RWPE1 (cell line): ENCODE measurements at regions not wholly inside any gene's neighbourhood (a gene's known extent, or its start where the extent isn't known, plus 50 kb on each side); places are given as distances from the start of the nearest gene placed in this dataset.

ENCODE experiments used
- CTCF ChIA-PET: fragments of 350-600 bp; sonication (Branson Sonifier 250); formaldehyde crosslinking; extraction: SDS; loops from one replicate; lab custom pipeline; 2021; lab: Yijun Ruan, JAX
- POLR2A ChIA-PET: fragments of 400-600 bp; formaldehyde crosslinking; extraction: SDS; loops from one replicate; lab custom pipeline; 2020; ENCODE audit warnings: antibody characterized with exemption; ENCODE audit not compliant: low non-redundant PET; lab: Yijun Ruan, JAX
- DNase-seq: peaks from one replicate; pipeline ENCODE4 v3.0.0; 2012; ENCODE audit warnings: low spot score
- H3K27ac ChIP-seq: fragments of 450-650 bp; 2 replicates; pipeline ENCODE4 v1.5.1; 2017
- CTCF ChIP-seq: fragments of 450-650 bp; conservative IDR thresholded peaks from 2 replicates; pipeline ENCODE4 v1.5.1; 2017; ENCODE audit warnings: low read depth, mild to moderate bottlenecking

DNA sequence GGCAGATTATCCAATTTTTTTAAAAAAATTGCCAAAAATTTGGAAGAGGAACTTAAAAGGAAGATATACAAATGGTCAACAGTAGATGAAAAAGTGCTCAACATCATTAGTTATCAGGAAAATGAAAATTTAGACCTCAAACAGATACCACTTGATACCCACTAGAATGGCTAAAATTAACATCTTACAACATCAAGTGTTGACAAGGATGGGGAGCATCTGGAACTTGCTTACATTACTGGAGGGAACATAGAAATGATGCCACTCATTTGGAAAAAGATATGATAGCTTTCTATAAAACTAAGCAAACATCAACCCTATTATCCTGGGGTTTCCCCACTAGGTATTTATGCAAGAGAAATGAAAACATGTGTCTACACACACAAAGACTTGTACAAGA lies 284.5 kb upstream of the CHRNA7 start:
- no peak for TF ChIP-seq CTCF
- CTCF ChIA-PET = no interaction called here
- no peak for DNase-seq
- POLR2A ChIA-PET = no interaction called here
- no peak overlapping the region for H3K27ac ChIP-seq

DNA sequence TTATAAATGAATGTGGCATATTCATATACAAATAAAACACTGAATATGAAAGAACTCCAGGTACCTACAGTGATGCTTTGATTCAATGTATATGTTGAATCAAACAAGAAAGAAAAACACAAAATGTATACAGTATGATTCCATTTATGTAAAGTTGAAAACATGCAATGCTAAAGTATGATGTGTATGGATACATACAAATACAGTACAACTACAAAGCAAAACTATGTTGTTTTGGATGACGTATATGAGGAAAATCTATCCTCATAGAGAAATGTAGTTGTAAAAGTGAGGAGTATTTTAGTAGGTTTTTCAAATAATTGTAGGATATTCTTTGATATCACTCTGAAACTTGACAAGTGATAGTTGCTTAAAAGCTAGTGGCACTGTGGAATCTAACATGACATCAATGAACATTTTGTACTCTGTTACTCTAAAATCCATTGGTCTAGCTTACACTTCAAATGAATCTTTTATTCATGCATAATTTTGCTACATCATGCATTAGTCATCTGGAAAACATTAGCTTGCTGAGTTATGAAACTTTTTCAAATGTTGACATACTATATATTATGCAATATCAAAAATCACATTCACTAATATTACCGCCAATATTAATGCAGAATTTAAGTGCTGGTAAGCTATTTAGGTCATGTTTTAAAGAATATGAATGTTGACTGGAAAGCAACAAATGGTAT lies 278.1 kb upstream of the CHRNA7 start:
- ChIA-PET CTCF (no interaction called here), POLR2A (no interaction called here)
- peak; percentile 30 for DNase-seq
- H3K27ac ChIP-seq = no peak overlapping the region
- no peak for TF ChIP-seq CTCF

- CTCF ChIA-PET = no interaction called here
- no peak overlapping the region for H3K27ac ChIP-seq
- TF ChIP-seq CTCF = no peak
- no peak for DNase-seq
- POLR2A ChIA-PET = no interaction called here
Observed at GRCh38 chr15:31752905-31753304, 277.4 kb upstream of the CHRNA7 start.

DNA sequence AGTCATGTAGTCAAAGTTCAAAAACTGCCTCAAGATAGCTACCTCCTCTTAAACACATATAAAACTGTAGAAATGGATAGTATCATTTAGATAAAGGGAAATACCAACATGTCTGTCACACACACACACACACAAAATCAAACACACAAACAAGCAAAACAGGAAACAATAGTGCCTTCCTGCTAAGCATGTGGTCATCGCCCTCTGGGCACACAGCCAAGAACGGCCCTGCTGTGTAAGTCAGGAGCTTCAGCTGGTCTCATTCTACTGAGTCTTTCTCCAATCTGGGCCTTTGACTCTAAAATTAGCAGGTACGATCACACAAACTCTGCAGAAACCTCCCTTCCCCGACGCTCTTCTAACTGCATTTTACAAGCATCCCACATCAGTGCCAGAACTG lies 272.2 kb upstream of the CHRNA7 start:
- TF ChIP-seq CTCF = no peak
- peak; percentile 44 for DNase-seq
- ChIA-PET CTCF (no interaction called here), POLR2A (no interaction called here)
- no peak overlapping the region for H3K27ac ChIP-seq

DNA sequence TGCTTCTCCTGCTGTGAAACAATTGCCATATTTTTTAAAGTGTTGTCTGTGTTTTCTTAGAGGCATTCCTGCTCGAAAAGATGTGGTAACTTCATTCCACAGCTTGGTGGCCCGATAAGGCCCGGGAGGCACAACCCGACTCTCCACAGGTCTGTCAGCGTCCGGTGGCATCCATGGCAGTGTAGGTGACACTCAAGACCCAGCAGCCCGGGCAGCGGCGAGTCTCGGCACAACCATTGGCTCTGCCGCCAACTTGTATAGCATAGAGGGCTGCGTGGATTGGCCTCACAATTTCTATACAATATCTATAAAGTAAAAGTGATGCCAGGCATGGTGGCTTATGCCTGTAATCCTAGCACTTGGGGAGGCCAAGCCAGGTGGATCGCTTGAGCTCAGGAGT lies 262.3 kb upstream of the CHRNA7 start:
- no peak overlapping the region for H3K27ac ChIP-seq
- CTCF ChIA-PET = no interaction called here

GRCh38 chr15:31774045-31774444 lies 256.3 kb upstream of the CHRNA7 start:
- no peak overlapping the region for H3K27ac ChIP-seq
- ChIA-PET POLR2A (no interaction called here), CTCF (interaction anchor here (0.6 kb wide), 1 partner anchor 18 kb away, joined by 4 read pairs; no protein-coding TSS in a partner anchor)
- no peak for TF ChIP-seq CTCF
- DNase-seq = no peak

More for the DNA sequence above, 262.3 kb upstream of the CHRNA7 start:
- DNase-seq = no peak
- no peak for TF ChIP-seq CTCF
- POLR2A ChIA-PET = no interaction called here
